Uterus (tissue), 3 donors: ENCODE measurements at regions not wholly inside any gene's neighbourhood (a gene's known extent, or its start where the extent isn't known, plus 50 kb on each side); places are given as distances from the start of the nearest gene placed in this dataset.

Experiments used
- DNase-seq, 2 donors: peaks; one replicate each; pipeline ENCODE4 v3.0.0-alpha.2; 2019 to 2020
- H3K27ac ChIP-seq, 2 donors: fragments of 200-600 bp; sonication (generic); 1 replicate in 1 of 2; 2 replicates in 1 of 2; pipeline ENCODE4 v1.5.1; 2016 to 2018
- H3K27me3 ChIP-seq, 2 donors: fragments of 200-600 bp; sonication (generic); one replicate each; pipeline ENCODE4 v1.5.1; 2018 to 2019; ENCODE audit warnings: control low read depth in 1 of 2
- H3K36me3 ChIP-seq, 2 donors: fragments of 200-600 bp; sonication (generic); one replicate each; pipeline ENCODE4 v1.5.1; 2019; ENCODE audit warnings: control low read depth in 1 of 2
- H3K4me1 ChIP-seq, 2 donors: fragments of 200-600 bp; sonication (generic); one replicate each; pipeline ENCODE4 v1.5.1; 2018 to 2019; ENCODE audit warnings: control low read depth in 1 of 2
- H3K4me3 ChIP-seq, 2 donors: fragments of 200-600 bp; sonication (generic); 1 replicate in 1 of 2; 2 replicates in 1 of 2; pipeline ENCODE4 v1.5.1; 2018 to 2019; ENCODE audit warnings: mild to moderate bottlenecking in 1 of 2
- H3K9me3 ChIP-seq, 2 donors: fragments of 200-600 bp; sonication (generic); one replicate each; pipeline ENCODE4 v1.5.1; 2019; ENCODE audit warnings: control low read depth in 1 of 2
- CTCF ChIP-seq, 4 experiments: fragments of 200-600 bp in 2 of 4; fragments of 450-650 bp in 2 of 4; sonication (generic) in 2 of 4; IDR thresholded peaks; one replicate each; pipeline ENCODE4 v1.5.1; 2016 to 2019; ENCODE audit warnings: antibody characterized with exemption in 4 of 4, mild to moderate bottlenecking in 2 of 4, moderate library complexity in 1 of 4
- POLR2A ChIP-seq, 2 donors: fragments of 450-650 bp; IDR thresholded peaks; one replicate each; pipeline ENCODE4 v1.6.1; 2016; ENCODE audit warnings: antibody characterized with exemption in 2 of 2, mild to moderate bottlenecking in 1 of 2, moderate library complexity in 1 of 2
- intact Hi-C: fragments of 100-400 bp; cut with DNase I; formaldehyde crosslinking; loops from one replicate; pipeline ENCODE4 v1.15.1; 2023; ENCODE audit warnings: low total_unique reads
- donor health status: DM: yes; HTN: yes; CAD: no.

- Histone ChIP-seq H3K27ac (no peak overlapping the region), H3K4me1 (no peaks in the 10 kb centered on the region), H3K27me3 (no peaks in the 10 kb centered on the region), H3K36me3 (no peaks in the 10 kb centered on the region), H3K4me3 (no peak overlapping the region), H3K9me3 (no peaks in the 10 kb centered on the region)
- DNase-seq = no peak
- intact Hi-C loops = no loop called here
- no peak for TF ChIP-seq CTCF (IDR thresholded peaks at IDR 0.05)
- TF ChIP-seq POLR2A (IDR thresholded peaks at IDR 0.05) = no peak
Measured at GRCh38 chr5:31113101-31113500, 80.4 kb upstream of the CDH6 start.

GRCh38 chr5:31107091-31107518 lies 86.4 kb upstream of the CDH6 start:
- no peak for DNase-seq
- H3K9me3 ChIP-seq = no peaks in the 10 kb centered on the region
- no peaks in the 10 kb centered on the region for H3K27me3 ChIP-seq
- TF ChIP-seq CTCF (IDR thresholded peaks at IDR 0.05) = no peak
- TF ChIP-seq POLR2A (IDR thresholded peaks at IDR 0.05) = no peak
- H3K36me3 ChIP-seq = no peaks in the 10 kb centered on the region
- H3K4me1 ChIP-seq = no peaks in the 10 kb centered on the region
- intact Hi-C loops = no loop called here
- H3K27ac ChIP-seq = no peak overlapping the region
- no peak overlapping the region for H3K4me3 ChIP-seq

- TF ChIP-seq CTCF (IDR thresholded peaks at IDR 0.05) = no peak
- TF ChIP-seq POLR2A (IDR thresholded peaks at IDR 0.05) = no peak
- H3K27ac ChIP-seq = no peak overlapping the region
- H3K4me3 ChIP-seq = no peak overlapping the region
- no peaks in the 10 kb centered on the region for H3K36me3 ChIP-seq
- intact Hi-C loops = no loop called here
- H3K27me3 ChIP-seq = no peaks in the 10 kb centered on the region
- no peaks in the 10 kb centered on the region for H3K4me1 ChIP-seq
- DNase-seq = no peak
- no peaks in the 10 kb centered on the region for H3K9me3 ChIP-seq
Measured at GRCh38 chr5:31106691-31107090, 86.8 kb upstream of the CDH6 start.

DNA sequence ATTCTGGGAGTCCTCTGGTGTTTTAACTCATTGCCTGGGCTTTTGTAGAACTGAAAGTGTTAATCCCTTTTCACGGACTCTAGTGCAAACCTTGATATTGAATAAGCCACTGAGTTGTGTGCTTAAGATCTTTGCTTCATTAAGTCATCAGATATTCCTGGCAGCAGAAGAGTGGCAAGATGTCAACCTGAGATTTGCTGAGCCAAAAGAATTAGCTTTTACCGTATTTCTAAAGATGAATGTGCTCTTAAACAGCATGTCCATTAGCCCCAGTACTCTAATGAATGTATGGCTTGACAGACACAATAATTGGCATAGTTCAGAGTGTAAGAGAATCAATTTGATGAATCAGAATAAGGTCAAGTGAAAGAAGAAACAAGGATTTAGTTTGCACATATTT lies 87.2 kb upstream of the CDH6 start:
- H3K27ac ChIP-seq = no peak overlapping the region
- no peak overlapping the region for H3K4me3 ChIP-seq
- H3K27me3 ChIP-seq = no peaks in the 10 kb centered on the region
- H3K9me3 ChIP-seq = no peaks in the 10 kb centered on the region
- no peaks in the 10 kb centered on the region for H3K4me1 ChIP-seq
- intact Hi-C loops = no loop called here
- no peak for DNase-seq
- TF ChIP-seq CTCF (IDR thresholded peaks at IDR 0.05) (no peak), POLR2A (IDR thresholded peaks at IDR 0.05) (no peak)
- no peaks in the 10 kb centered on the region for H3K36me3 ChIP-seq

GRCh38 chr5:31104775-31105174 lies 88.7 kb upstream of the CDH6 start:
- no peak for DNase-seq
- H3K9me3 ChIP-seq = no peaks in the 10 kb centered on the region
- no peaks in the 10 kb centered on the region for H3K36me3 ChIP-seq
- TF ChIP-seq POLR2A (IDR thresholded peaks at IDR 0.05) = no peak
- TF ChIP-seq CTCF (IDR thresholded peaks at IDR 0.05) = no peak
- intact Hi-C loops = no loop called here
- no peak overlapping the region for H3K4me3 ChIP-seq
- H3K27ac ChIP-seq = no peak overlapping the region
- H3K4me1 ChIP-seq = no peaks in the 10 kb centered on the region
- no peaks in the 10 kb centered on the region for H3K27me3 ChIP-seq
